Neuronal stem cell (in vitro differentiated cells): ENCODE measurements at regions not wholly inside any gene's neighbourhood (a gene's known extent, or its start where the extent isn't known, plus 50 kb on each side); places are given as distances from the start of the nearest gene placed in this dataset.
A peak's percentile ranks its signal among the peaks of the same experiment; 100 is the strongest.

Experiments used
- DNase-seq: peaks from one replicate; pipeline ENCODE4 v3.0.0-alpha.2; 2013; ENCODE audit warnings: low spot score
- H2AFZ ChIP-seq: one replicate; pipeline ENCODE4 v1.6.1; 2013; ENCODE audit warnings: mild to moderate bottlenecking, low read length, inconsistent platforms
- H2AK5ac ChIP-seq: 2 replicates; pipeline ENCODE4 v1.6.1; 2013; ENCODE audit warnings: low read depth, mild to moderate bottlenecking, inconsistent platforms, low read length, moderate library complexity, mixed read lengths
- H2BK120ac ChIP-seq: 2 replicates; pipeline ENCODE4 v1.6.1; 2013; ENCODE audit warnings: low read depth, mild to moderate bottlenecking, inconsistent platforms, low read length, moderate library complexity, mixed read lengths
- H2BK12ac ChIP-seq: one replicate; pipeline ENCODE4 v1.6.1; 2013; ENCODE audit warnings: low read length, inconsistent platforms
- H2BK15ac ChIP-seq: 2 replicates; pipeline ENCODE4 v1.6.1; 2013; ENCODE audit warnings: mild to moderate bottlenecking, low read length, inconsistent platforms, mixed read lengths
- H2BK5ac ChIP-seq: one replicate; pipeline ENCODE4 v1.6.1; 2013; ENCODE audit warnings: inconsistent platforms, mild to moderate bottlenecking, low read length, moderate library complexity
- H3K14ac ChIP-seq: one replicate; pipeline ENCODE4 v1.6.1; 2013; ENCODE audit warnings: low read length, inconsistent platforms
- H3K18ac ChIP-seq: 2 replicates; pipeline ENCODE4 v1.6.1; 2013; ENCODE audit warnings: low read length, inconsistent platforms
- H3K23ac ChIP-seq: 2 replicates; pipeline ENCODE4 v1.6.1; 2013; ENCODE audit warnings: low read depth, mild to moderate bottlenecking, mixed read lengths, low read length, inconsistent platforms; ENCODE audit not compliant: poor library complexity
- H3K27ac ChIP-seq: replicated peaks from 3 replicates; pipeline ENCODE4 v1.5.1; 2013; ENCODE audit warnings: low read length, inconsistent platforms
- H3K27me3 ChIP-seq, 3 experiments: 2 replicates each; pipeline ENCODE4 v1.6.1; 2013; ENCODE audit warnings: low read length in 3 of 3, mild to moderate bottlenecking in 2 of 3, inconsistent platforms in 1 of 3, low read depth in 1 of 3, mixed read lengths in 1 of 3, moderate library complexity in 1 of 3; ENCODE audit not compliant: control insufficient read depth in 3 of 3, insufficient read depth in 3 of 3
- H3K36me3 ChIP-seq, 2 donors: replicated peaks in 1 of 2; 2 replicates each; pipeline ENCODE4 v1.6.1; 2013; ENCODE audit warnings: low read length in 2 of 2; ENCODE audit not compliant: control insufficient read depth in 2 of 2, insufficient read depth in 2 of 2
- H3K4ac ChIP-seq: 2 replicates; pipeline ENCODE4 v1.6.1; 2013; ENCODE audit warnings: inconsistent platforms, mild to moderate bottlenecking, low read length, moderate library complexity
- H3K4me1 ChIP-seq, 2 donors: 1 replicate in 1 of 2; 2 replicates in 1 of 2; pipeline ENCODE4 v1.6.1; 2013; ENCODE audit warnings: low read length in 2 of 2, low read depth in 1 of 2; ENCODE audit not compliant: control insufficient read depth in 2 of 2, insufficient read depth in 1 of 2
- H3K4me2 ChIP-seq: one replicate; pipeline ENCODE4 v1.6.1; 2013; ENCODE audit warnings: mild to moderate bottlenecking, low read length, inconsistent platforms; ENCODE audit not compliant: insufficient read depth, poor library complexity, severe bottlenecking
- H3K4me3 ChIP-seq, 2 donors: 2 replicates each; pipeline ENCODE4 v1.5.1; 2013; ENCODE audit warnings: low read length in 2 of 2, mild to moderate bottlenecking in 2 of 2, inconsistent platforms in 1 of 2, moderate library complexity in 1 of 2
- H3K79me1 ChIP-seq: one replicate; pipeline ENCODE4 v1.6.1; 2013; ENCODE audit warnings: low read depth, mild to moderate bottlenecking, inconsistent platforms, low read length, moderate library complexity
- H3K9ac ChIP-seq: one replicate; pipeline ENCODE4 v1.6.1; 2013; ENCODE audit warnings: mild to moderate bottlenecking, low read depth, low read length, inconsistent platforms; ENCODE audit not compliant: poor library complexity
- H3K9me3 ChIP-seq, 2 donors: replicated peaks in 1 of 2; 2 replicates each; pipeline versions ENCODE3 to v1.6.1; 2013; ENCODE audit warnings: low read length in 2 of 2, mild to moderate bottlenecking in 2 of 2, inconsistent platforms in 1 of 2, low read depth in 1 of 2, mixed read lengths in 1 of 2, moderate library complexity in 1 of 2; ENCODE audit not compliant: control insufficient read depth in 2 of 2, insufficient read depth in 1 of 2
- H4K8ac ChIP-seq: one replicate; pipeline ENCODE4 v1.6.1; 2013; ENCODE audit warnings: low read depth, mild to moderate bottlenecking, inconsistent platforms, low read length, moderate library complexity
- H4K91ac ChIP-seq: one replicate; pipeline ENCODE4 v1.6.1; 2013; ENCODE audit warnings: low read length, low read depth, mild to moderate bottlenecking, inconsistent platforms; ENCODE audit not compliant: poor library complexity
- WGBS, 2 donors: extraction: QIAGEN DNeasy Blood & Tissue Kit; methylation state at CpG; one replicate each; pipeline ENCODE4 v1.1.7; 2013; ENCODE audit warnings: missing lambda C conversion rate in 2 of 2, mixed read lengths in 1 of 2; ENCODE audit not compliant: insufficient read length in 2 of 2, insufficient replicate concordance in 1 of 2; ENCODE audit errors: extremely low coverage in 2 of 2; 5-methylcytosine and 5-hydroxymethylcytosine counted together

- H3K9ac ChIP-seq, result no peak overlapping the region
- H3K4me3 ChIP-seq, result no peak overlapping the region
- H3K27ac ChIP-seq, result no peak overlapping the region
- H2BK120ac ChIP-seq, result no peak overlapping the region
- H3K4ac ChIP-seq, result no peak overlapping the region
- peaks cover 0 to 9% of the 10 kb centered on the region in 2 donors for H3K4me1 ChIP-seq
- no peak overlapping the region for H2AFZ ChIP-seq
- H3K23ac ChIP-seq, result no peak overlapping the region
- peaks cover 0 to 43% (median 3%) of the 10 kb centered on the region in 3 experiments for H3K27me3 ChIP-seq
- no peak overlapping the region for H2BK12ac ChIP-seq
- no peak overlapping the region for H2BK15ac ChIP-seq
- no peak overlapping the region for H2AK5ac ChIP-seq
- no peak overlapping the region for H4K91ac ChIP-seq
- no peaks in the 10 kb centered on the region for H3K36me3 ChIP-seq
- WGBS, 2 donors, result no CpG with 5 or more reads among the region's 11 CpGs
- no peak for DNase-seq
- no peak overlapping the region for H2BK5ac ChIP-seq
- H3K79me1 ChIP-seq, result no peaks in the 10 kb centered on the region
- no peak overlapping the region for H4K8ac ChIP-seq
- no peak overlapping the region for H3K4me2 ChIP-seq
- H3K9me3 ChIP-seq, result no peaks in the 10 kb centered on the region
- H3K18ac ChIP-seq, result no peak overlapping the region
- H3K14ac ChIP-seq, result no peak overlapping the region
Observed at GRCh38 chr11:119872611-119873310, 143.8 kb upstream of the NECTIN1 start.

DNA sequence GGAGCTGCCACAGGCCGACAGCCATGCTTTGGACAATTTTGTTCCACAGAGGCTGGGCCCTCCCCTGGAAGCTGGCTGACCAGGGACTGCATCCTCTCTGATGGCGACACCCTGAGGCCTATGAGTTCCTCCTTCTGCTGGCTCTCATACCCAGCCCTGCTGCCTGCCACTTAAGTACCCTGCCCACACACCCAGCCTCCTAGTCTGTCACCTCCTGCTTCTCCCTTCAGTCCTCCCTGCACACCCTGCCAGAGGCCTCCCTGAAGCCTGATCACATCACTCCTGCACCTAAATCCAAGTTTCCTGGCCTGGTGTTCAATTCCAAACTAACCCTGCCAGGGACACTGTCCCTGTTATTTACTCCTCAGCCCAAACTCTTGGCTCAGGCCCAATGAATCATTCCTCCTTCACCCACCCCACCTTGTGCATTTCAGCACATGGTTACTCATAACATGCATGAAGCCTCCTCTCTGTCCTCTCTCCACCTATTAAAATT lies 136.7 kb upstream of the NECTIN1 start:
- H2BK15ac ChIP-seq, result no peak overlapping the region
- DNase-seq, result no peak
- no peak overlapping the region for H4K91ac ChIP-seq
- H3K9me3 ChIP-seq, result no peaks in the 10 kb centered on the region
- no peak overlapping the region for H2AFZ ChIP-seq
- H3K23ac ChIP-seq, result peak overlapping the region; percentile 34
- H3K4me3 ChIP-seq, result no peak overlapping the region
- no peak overlapping the region for H3K14ac ChIP-seq
- H4K8ac ChIP-seq, result no peak overlapping the region
- no peak overlapping the region for H2BK12ac ChIP-seq
- H3K27ac ChIP-seq, result no peak overlapping the region
- H2BK5ac ChIP-seq, result peak overlapping the region; percentile 54
- no peak overlapping the region for H3K9ac ChIP-seq
- H3K36me3 ChIP-seq, result no peaks in the 10 kb centered on the region
- no peak overlapping the region for H2BK120ac ChIP-seq
- H3K27me3 ChIP-seq, result peaks cover 0 to 2% (median 0%) of the 10 kb centered on the region in 3 experiments
- no peak overlapping the region for H3K18ac ChIP-seq
- H3K79me1 ChIP-seq, result no peaks in the 10 kb centered on the region
- no peak overlapping the region for H3K4ac ChIP-seq
- WGBS, 2 donors, result no CpG with 5 or more reads among the region's 2 CpGs
- H3K4me2 ChIP-seq, result no peak overlapping the region
- no peak overlapping the region for H2AK5ac ChIP-seq
- H3K4me1 ChIP-seq, result peaks cover 0 to 2% of the 10 kb centered on the region in 2 donors

- Histone ChIP-seq H3K9me3 (no peaks in the 10 kb centered on the region), H2BK5ac (no peak overlapping the region), H3K36me3 (no peaks in the 10 kb centered on the region), H2AFZ (no peak overlapping the region), H3K27ac (no peak overlapping the region), H4K8ac (no peak overlapping the region), H3K14ac (no peak overlapping the region), H3K79me1 (no peaks in the 10 kb centered on the region), H4K91ac (no peak overlapping the region), H2AK5ac (no peak overlapping the region), H2BK12ac (no peak overlapping the region), H3K23ac (no peak overlapping the region), H3K27me3 (peaks cover 0 to 2% (median 0%) of the 10 kb centered on the region in 3 experiments), H3K9ac (no peak overlapping the region), H3K4me3 (no peak overlapping the region), H3K18ac (no peak overlapping the region), H2BK15ac (no peak overlapping the region), H3K4ac (no peak overlapping the region), H3K4me2 (no peak overlapping the region), H2BK120ac (no peak overlapping the region), H3K4me1 (peaks cover 0 to 2% of the 10 kb centered on the region in 2 donors)
- WGBS, 2 donors, result no CpG with 5 or more reads among the region's 7 CpGs
- no peak for DNase-seq
Observed at GRCh38 chr11:119864836-119865235, 135.8 kb upstream of the NECTIN1 start.

GRCh38 chr11:119863851-119864601 lies 135.0 kb upstream of the NECTIN1 start:
- no peak overlapping the region for H3K14ac ChIP-seq
- H3K9ac ChIP-seq, result no peak overlapping the region
- H2AK5ac ChIP-seq, result no peak overlapping the region
- WGBS, 2 donors, result no CpG with 5 or more reads among the region's 17 CpGs
- H2BK12ac ChIP-seq, result no peak overlapping the region
- H3K23ac ChIP-seq, result no peak overlapping the region
- no peak overlapping the region for H3K4me3 ChIP-seq
- peak overlapping the region; percentile 13 for H3K18ac ChIP-seq
- peaks cover 0 to 2% of the 10 kb centered on the region in 2 donors for H3K4me1 ChIP-seq
- H3K79me1 ChIP-seq, result no peaks in the 10 kb centered on the region
- H3K4ac ChIP-seq, result peak overlapping the region; percentile 39
- no peak overlapping the region for H3K27ac ChIP-seq
- no peaks in the 10 kb centered on the region for H3K36me3 ChIP-seq
- no peak overlapping the region for H2BK15ac ChIP-seq
- H3K9me3 ChIP-seq, result no peaks in the 10 kb centered on the region
- no peak overlapping the region for H2AFZ ChIP-seq
- no peak overlapping the region for H4K91ac ChIP-seq
- H3K27me3 ChIP-seq, result peaks cover 0 to 2% (median 0%) of the 10 kb centered on the region in 3 experiments
- DNase-seq, result no peak
- H3K4me2 ChIP-seq, result no peak overlapping the region
- no peak overlapping the region for H4K8ac ChIP-seq
- H2BK5ac ChIP-seq, result no peak overlapping the region
- H2BK120ac ChIP-seq, result no peak overlapping the region
